Caki2 (cell line): ENCODE measurements at regions not wholly inside any gene's neighbourhood (a gene's known extent, or its start where the extent isn't known, plus 50 kb on each side); places are given as distances from the start of the nearest gene placed in this dataset.

ENCODE experiments used
- DNase-seq: peaks from one replicate; pipeline ENCODE4 v3.0.0-alpha.2; 2015; ENCODE audit warnings: low read depth
- in situ Hi-C: cut with HindIII; loops from 2 replicates; pipeline ENCODE4 v1.10.0; 2016; ENCODE audit warnings: low sequenced_read_pairs, low pct_unique_long_range_greater_than_20kb, mixed read lengths

- DNase-seq, result no peak
These were observed 92.6 kb upstream of the PRDM1 start for GRCh38 chr6:105993341-105994117.

GRCh38 chr6:105992315-105992961 is 93.7 kb upstream of the PRDM1 start:
- in situ Hi-C loops, result no loop called here
- DNase-seq, result peak; percentile 84

More at GRCh38 chr6:105993341-105994117, 92.6 kb upstream of the PRDM1 start:
- in situ Hi-C loops, result no loop called here

GRCh38 chr6:105991561-105992314 is 94.4 kb upstream of the PRDM1 start:
- DNase-seq, result no peak
- in situ Hi-C loops, result no loop called here

GRCh38 chr6:105990151-105990550 is 96.0 kb upstream of the PRDM1 start:
- DNase-seq, result no peak
- in situ Hi-C loops, result no loop called here

- no peak for DNase-seq
- in situ Hi-C loops, result no loop called here
These were observed 97.1 kb upstream of the PRDM1 start for GRCh38 chr6:105988812-105989577.

GRCh38 chr6:105988321-105988720 is 97.8 kb upstream of the PRDM1 start:
- no peak for DNase-seq
- in situ Hi-C loops, result no loop called here

- in situ Hi-C loops, result no loop called here
These were observed 98.6 kb upstream of the PRDM1 start for GRCh38 chr6:105987516-105987915.

GRCh38 chr6:105986998-105987397 is 99.1 kb upstream of the PRDM1 start:
- DNase-seq, result no peak
- in situ Hi-C loops, result no loop called here

More at GRCh38 chr6:105987516-105987915, 98.6 kb upstream of the PRDM1 start:
- DNase-seq, result no peak

- in situ Hi-C loops, result no loop called here
These were observed 100.1 kb upstream of the PRDM1 start for GRCh38 chr6:105985816-105986632.

GRCh38 chr6:105985098-105985815 is 100.9 kb upstream of the PRDM1 start:
- no peak for DNase-seq
- in situ Hi-C loops, result no loop called here

More at GRCh38 chr6:105985816-105986632, 100.1 kb upstream of the PRDM1 start:
- DNase-seq, result no peak

- no peak for DNase-seq
- in situ Hi-C loops, result no loop called here
These were observed 102.4 kb upstream of the PRDM1 start for GRCh38 chr6:105983763-105984162.

- in situ Hi-C loops, result no loop called here
- DNase-seq, result no peak
These were observed 103.2 kb upstream of the PRDM1 start for GRCh38 chr6:105982761-105983540.

- DNase-seq, result no peak
- in situ Hi-C loops, result no loop called here
These were observed 104.2 kb upstream of the PRDM1 start for GRCh38 chr6:105981888-105982358.

GRCh38 chr6:105981002-105981887 is 104.9 kb upstream of the PRDM1 start:
- in situ Hi-C loops, result no loop called here
- no peak for DNase-seq

- DNase-seq, result no peak
- in situ Hi-C loops, result no loop called here
These were observed 107.2 kb upstream of the PRDM1 start for GRCh38 chr6:105978974-105979373.
